ENCODE measurements at regions not wholly inside any gene's neighbourhood (a gene's known extent, or its start where the extent isn't known, plus 50 kb on each side); places are given as distances from the start of the nearest gene placed in this dataset.

DNA sequence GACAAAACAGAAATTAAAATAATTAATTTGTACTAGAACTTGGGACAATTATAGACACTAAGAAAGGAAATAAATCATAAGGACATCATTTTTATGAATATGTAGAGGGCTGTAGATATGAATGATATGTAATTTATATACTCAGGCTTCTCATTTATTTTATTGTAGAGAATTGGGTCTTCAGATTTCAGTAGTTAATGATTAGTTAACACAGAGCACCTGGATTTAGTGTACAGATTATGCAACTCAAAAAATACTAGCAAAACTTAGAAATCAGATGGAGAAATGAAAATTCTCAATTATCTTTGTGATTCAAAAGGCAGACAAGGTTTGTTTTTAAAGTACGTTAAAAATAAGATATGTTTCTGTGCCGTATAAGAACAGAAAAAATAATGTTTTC lies 1311.7 kb upstream of the SLC39A10 start:
- no peaks in the 10 kb centered on the region for H3K9me3 ChIP-seq (ENCODE audit: control insufficient read depth, low read length)
- H3K9ac ChIP-seq (ENCODE audit: low read length) = no peak overlapping the region
- no peaks in the 10 kb centered on the region for H3K36me3 ChIP-seq (ENCODE audit: control insufficient read depth, insufficient read depth, low read length, severe bottlenecking)
- DNase-seq (ENCODE audit: low read depth) = no peak
- no peaks in the 10 kb centered on the region for H3K4me1 ChIP-seq (ENCODE audit: control insufficient read depth, insufficient read depth, low read length)
- H3K4me3 ChIP-seq (ENCODE audit: low read length) = no peak overlapping the region
- H3K27me3 ChIP-seq (replicated peaks; ENCODE audit: control insufficient read depth, insufficient read depth, low read length) = no peaks in the 10 kb centered on the region

DNA sequence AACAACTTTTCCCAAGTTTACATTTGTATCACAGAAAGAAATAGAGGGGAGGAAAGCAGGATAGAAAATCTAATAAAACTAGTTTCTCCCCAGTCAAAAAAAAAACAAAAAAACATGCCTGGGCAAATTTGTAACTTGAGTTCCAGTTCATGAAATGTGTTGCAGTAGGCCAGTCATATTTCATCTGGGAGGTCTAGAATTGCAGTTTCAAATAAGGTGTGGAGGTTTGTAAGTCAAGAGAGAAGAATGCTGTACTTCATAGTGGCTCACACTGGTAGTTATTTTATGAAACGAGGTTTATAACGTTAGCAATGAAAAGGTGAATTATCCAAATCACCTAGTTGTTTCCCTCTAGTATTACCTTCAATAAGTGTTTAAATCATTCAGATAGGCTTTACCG lies 1313.9 kb upstream of the SLC39A10 start:
- Histone ChIP-seq H3K4me3 (ENCODE audit: low read length) (no peak overlapping the region), H3K4me1 (ENCODE audit: control insufficient read depth, insufficient read depth, low read length) (no peaks in the 10 kb centered on the region), H3K9ac (ENCODE audit: low read length) (no peak overlapping the region), H3K27me3 (replicated peaks; ENCODE audit: control insufficient read depth, insufficient read depth, low read length) (no peaks in the 10 kb centered on the region), H3K36me3 (ENCODE audit: control insufficient read depth, insufficient read depth, low read length, severe bottlenecking) (no peaks in the 10 kb centered on the region), H3K9me3 (ENCODE audit: control insufficient read depth, low read length) (no peaks in the 10 kb centered on the region)
- peak; percentile 14 for DNase-seq (ENCODE audit: low read depth)

DNA sequence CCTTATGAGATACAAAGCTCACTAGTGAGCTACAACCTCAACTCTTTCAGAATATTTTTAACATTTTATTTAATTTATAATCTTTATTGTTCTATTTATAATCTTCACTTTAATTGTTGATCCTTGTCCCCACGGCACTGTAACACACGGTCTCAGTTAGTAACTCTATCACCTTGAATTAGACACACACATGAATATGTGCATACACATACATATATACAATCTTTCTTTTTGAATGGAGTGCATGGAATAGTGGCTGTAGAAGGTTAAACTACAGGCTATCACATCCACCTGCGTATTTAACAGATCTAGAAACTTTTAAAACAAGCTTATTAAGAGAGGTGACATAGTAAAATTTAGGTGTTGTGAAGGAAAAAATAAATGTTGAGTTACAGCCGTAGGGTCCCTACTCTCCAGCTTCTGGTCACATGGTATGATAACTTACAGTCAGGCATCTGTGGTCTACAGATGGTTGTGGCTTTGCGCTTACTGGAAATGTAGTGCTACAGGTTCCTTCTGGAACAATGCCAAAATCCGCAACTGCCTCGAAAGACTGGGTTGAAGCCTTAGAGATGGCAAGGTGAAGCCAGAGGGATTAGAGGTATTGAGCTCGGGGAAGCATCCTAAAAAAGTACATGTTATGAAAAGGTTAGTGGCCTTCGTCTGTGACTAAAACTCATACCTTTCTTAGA lies 1324.1 kb upstream of the SLC39A10 start:
- Histone ChIP-seq H3K9ac (ENCODE audit: low read length) (no peak overlapping the region), H3K4me3 (ENCODE audit: low read length) (no peak overlapping the region), H3K9me3 (ENCODE audit: control insufficient read depth, low read length) (no peaks in the 10 kb centered on the region), H3K36me3 (ENCODE audit: control insufficient read depth, insufficient read depth, low read length, severe bottlenecking) (no peaks in the 10 kb centered on the region), H3K27me3 (replicated peaks; ENCODE audit: control insufficient read depth, insufficient read depth, low read length) (no peaks in the 10 kb centered on the region), H3K4me1 (ENCODE audit: control insufficient read depth, insufficient read depth, low read length) (no peaks in the 10 kb centered on the region)
- DNase-seq (ENCODE audit: low read depth) = no peak

GRCh38 chr2:194328456-194328855 lies 1328.6 kb upstream of the SLC39A10 start:
- H3K4me1 ChIP-seq (ENCODE audit: control insufficient read depth, insufficient read depth, low read length) = no peaks in the 10 kb centered on the region
- H3K27me3 ChIP-seq (replicated peaks; ENCODE audit: control insufficient read depth, insufficient read depth, low read length) = no peaks in the 10 kb centered on the region
- no peaks in the 10 kb centered on the region for H3K36me3 ChIP-seq (ENCODE audit: control insufficient read depth, insufficient read depth, low read length, severe bottlenecking)
- no peak overlapping the region for H3K4me3 ChIP-seq (ENCODE audit: low read length)
- no peaks in the 10 kb centered on the region for H3K9me3 ChIP-seq (ENCODE audit: control insufficient read depth, low read length)
- DNase-seq (ENCODE audit: low read depth) = no peak
- no peak overlapping the region for H3K9ac ChIP-seq (ENCODE audit: low read length)

DNA sequence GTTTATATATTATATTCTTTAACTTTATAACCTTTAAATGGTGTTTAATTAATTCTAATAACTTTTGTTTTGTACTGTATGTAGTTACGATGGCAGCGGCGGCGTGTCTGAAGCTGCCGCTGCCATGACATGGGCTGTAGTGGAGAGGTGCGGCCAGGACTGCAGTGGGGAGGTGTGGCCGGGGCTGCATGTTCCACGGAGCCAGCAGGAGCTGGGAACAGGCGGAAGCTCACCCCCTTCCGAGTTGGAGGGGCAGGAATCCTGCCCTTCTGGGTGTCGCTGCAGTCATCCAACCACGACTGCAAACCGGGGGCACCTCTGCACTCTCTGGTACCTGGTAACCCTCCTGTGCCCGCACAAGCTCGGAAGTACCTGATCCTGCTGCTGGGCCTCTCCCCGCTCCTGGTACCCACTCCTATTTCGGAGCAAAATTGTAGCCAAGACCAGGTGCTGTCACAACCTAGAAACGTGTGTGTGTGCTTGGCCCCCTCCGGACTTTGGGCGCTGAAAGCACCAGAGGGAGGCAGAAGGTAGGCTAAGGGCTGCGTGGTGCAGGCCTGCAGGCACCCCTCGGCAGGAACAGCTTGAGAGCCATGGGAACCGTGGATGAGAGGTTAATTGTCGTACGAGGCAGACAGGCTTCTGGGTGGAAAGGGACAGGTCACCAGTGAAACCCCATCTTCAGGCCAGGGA lies 1329.7 kb upstream of the SLC39A10 start:
- no peak for DNase-seq (ENCODE audit: low read depth)
- Histone ChIP-seq H3K4me3 (ENCODE audit: low read length) (no peak overlapping the region), H3K4me1 (ENCODE audit: control insufficient read depth, insufficient read depth, low read length) (no peaks in the 10 kb centered on the region), H3K36me3 (ENCODE audit: control insufficient read depth, insufficient read depth, low read length, severe bottlenecking) (no peaks in the 10 kb centered on the region), H3K9me3 (ENCODE audit: control insufficient read depth, low read length) (no peaks in the 10 kb centered on the region), H3K27me3 (replicated peaks; ENCODE audit: control insufficient read depth, insufficient read depth, low read length) (no peaks in the 10 kb centered on the region), H3K9ac (ENCODE audit: low read length) (no peak overlapping the region)

DNA sequence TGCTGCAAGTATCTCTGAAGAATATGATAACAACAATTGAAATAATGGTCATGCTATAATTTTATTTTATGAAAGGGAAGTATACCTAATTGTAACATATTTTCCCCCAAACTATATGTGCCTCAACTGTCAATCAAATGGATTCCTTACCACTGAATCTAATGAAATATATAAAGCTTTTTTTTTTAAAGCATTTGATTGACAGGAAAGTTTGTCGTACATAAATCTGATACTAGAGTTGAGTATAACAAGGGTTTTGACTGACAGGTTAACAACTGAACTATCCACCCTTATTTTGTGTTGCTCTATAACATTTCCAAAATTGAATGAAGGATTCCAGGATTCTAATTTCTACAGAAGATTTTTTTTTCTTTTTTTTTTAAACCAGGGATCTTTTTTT lies 1333.3 kb upstream of the SLC39A10 start:
- Histone ChIP-seq H3K27me3 (replicated peaks; ENCODE audit: control insufficient read depth, insufficient read depth, low read length) (no peaks in the 10 kb centered on the region), H3K9ac (ENCODE audit: low read length) (no peak overlapping the region), H3K9me3 (ENCODE audit: control insufficient read depth, low read length) (no peaks in the 10 kb centered on the region), H3K4me1 (ENCODE audit: control insufficient read depth, insufficient read depth, low read length) (no peaks in the 10 kb centered on the region), H3K4me3 (ENCODE audit: low read length) (no peak overlapping the region), H3K36me3 (ENCODE audit: control insufficient read depth, insufficient read depth, low read length, severe bottlenecking) (no peaks in the 10 kb centered on the region)
- DNase-seq (ENCODE audit: low read depth) = no peak

DNA sequence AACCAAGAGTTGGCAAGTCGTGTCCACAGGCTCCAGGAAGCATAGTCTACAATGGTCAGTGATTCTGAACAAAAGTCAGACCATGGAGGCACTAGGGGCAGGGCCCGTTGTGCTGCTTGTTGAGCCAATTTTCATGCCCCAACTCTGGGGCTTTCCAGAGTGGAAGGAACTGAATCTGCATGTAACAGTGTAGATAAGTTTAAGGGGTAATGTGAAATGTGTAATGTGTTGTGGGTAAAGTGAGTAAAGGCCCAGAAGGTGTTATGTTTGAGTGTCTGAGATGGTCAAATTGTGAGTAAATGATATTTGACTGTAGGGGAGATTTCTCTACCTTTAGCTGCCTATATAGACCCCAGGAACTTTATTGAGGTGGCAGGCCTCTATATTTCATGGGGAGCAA lies 1336.5 kb upstream of the SLC39A10 start:
- Histone ChIP-seq H3K9ac (ENCODE audit: low read length) (no peak overlapping the region), H3K9me3 (ENCODE audit: control insufficient read depth, low read length) (no peaks in the 10 kb centered on the region), H3K36me3 (ENCODE audit: control insufficient read depth, insufficient read depth, low read length, severe bottlenecking) (no peaks in the 10 kb centered on the region), H3K27me3 (replicated peaks; ENCODE audit: control insufficient read depth, insufficient read depth, low read length) (no peaks in the 10 kb centered on the region), H3K4me1 (ENCODE audit: control insufficient read depth, insufficient read depth, low read length) (no peaks in the 10 kb centered on the region), H3K4me3 (ENCODE audit: low read length) (no peak overlapping the region)
- no peak for DNase-seq (ENCODE audit: low read depth)

- Histone ChIP-seq H3K9me3 (ENCODE audit: control insufficient read depth, low read length) (no peaks in the 10 kb centered on the region), H3K4me1 (ENCODE audit: control insufficient read depth, insufficient read depth, low read length) (no peaks in the 10 kb centered on the region), H3K9ac (ENCODE audit: low read length) (no peak overlapping the region), H3K4me3 (ENCODE audit: low read length) (no peak overlapping the region), H3K27me3 (replicated peaks; ENCODE audit: control insufficient read depth, insufficient read depth, low read length) (no peaks in the 10 kb centered on the region), H3K36me3 (ENCODE audit: control insufficient read depth, insufficient read depth, low read length, severe bottlenecking) (no peaks in the 10 kb centered on the region)
- DNase-seq (ENCODE audit: low read depth) = no peak
Observed at GRCh38 chr2:194319222-194319992, 1337.6 kb upstream of the SLC39A10 start.

GRCh38 chr2:194314042-194314441 lies 1343.0 kb upstream of the SLC39A10 start:
- Histone ChIP-seq H3K36me3 (ENCODE audit: control insufficient read depth, insufficient read depth, low read length, severe bottlenecking) (no peaks in the 10 kb centered on the region), H3K9me3 (ENCODE audit: control insufficient read depth, low read length) (no peaks in the 10 kb centered on the region), H3K9ac (ENCODE audit: low read length) (no peak overlapping the region), H3K4me3 (ENCODE audit: low read length) (no peak overlapping the region), H3K4me1 (ENCODE audit: control insufficient read depth, insufficient read depth, low read length) (no peaks in the 10 kb centered on the region), H3K27me3 (replicated peaks; ENCODE audit: control insufficient read depth, insufficient read depth, low read length) (no peaks in the 10 kb centered on the region)
- DNase-seq (ENCODE audit: low read depth) = no peak

GRCh38 chr2:194304191-194304590 lies 1352.8 kb upstream of the SLC39A10 start:
- Histone ChIP-seq H3K36me3 (ENCODE audit: control insufficient read depth, insufficient read depth, low read length, severe bottlenecking) (no peaks in the 10 kb centered on the region), H3K4me3 (ENCODE audit: low read length) (no peak overlapping the region), H3K4me1 (ENCODE audit: control insufficient read depth, insufficient read depth, low read length) (no peaks in the 10 kb centered on the region), H3K9me3 (ENCODE audit: control insufficient read depth, low read length) (no peaks in the 10 kb centered on the region), H3K27me3 (replicated peaks; ENCODE audit: control insufficient read depth, insufficient read depth, low read length) (no peaks in the 10 kb centered on the region), H3K9ac (ENCODE audit: low read length) (no peak overlapping the region)
- DNase-seq (ENCODE audit: low read depth) = no peak

GRCh38 chr2:194301946-194302345 lies 1355.1 kb upstream of the SLC39A10 start:
- no peak for DNase-seq (ENCODE audit: low read depth)
- H3K9ac ChIP-seq (ENCODE audit: low read length) = no peak overlapping the region
- H3K9me3 ChIP-seq (ENCODE audit: control insufficient read depth, low read length) = no peaks in the 10 kb centered on the region
- no peaks in the 10 kb centered on the region for H3K4me1 ChIP-seq (ENCODE audit: control insufficient read depth, insufficient read depth, low read length)
- H3K27me3 ChIP-seq (replicated peaks; ENCODE audit: control insufficient read depth, insufficient read depth, low read length) = no peaks in the 10 kb centered on the region
- no peaks in the 10 kb centered on the region for H3K36me3 ChIP-seq (ENCODE audit: control insufficient read depth, insufficient read depth, low read length, severe bottlenecking)
- no peak overlapping the region for H3K4me3 ChIP-seq (ENCODE audit: low read length)
